ENCODE measurements at regions not wholly inside any gene's neighbourhood (a gene's known extent, or its start where the extent isn't known, plus 50 kb on each side); places are given as distances from the start of the nearest gene placed in this dataset.
"Not testable (repeated sequence)": the region's sequence is repeated elsewhere in the genome, so short reads cannot be mapped to it uniquely, and the experiment has no call there.

DNA sequence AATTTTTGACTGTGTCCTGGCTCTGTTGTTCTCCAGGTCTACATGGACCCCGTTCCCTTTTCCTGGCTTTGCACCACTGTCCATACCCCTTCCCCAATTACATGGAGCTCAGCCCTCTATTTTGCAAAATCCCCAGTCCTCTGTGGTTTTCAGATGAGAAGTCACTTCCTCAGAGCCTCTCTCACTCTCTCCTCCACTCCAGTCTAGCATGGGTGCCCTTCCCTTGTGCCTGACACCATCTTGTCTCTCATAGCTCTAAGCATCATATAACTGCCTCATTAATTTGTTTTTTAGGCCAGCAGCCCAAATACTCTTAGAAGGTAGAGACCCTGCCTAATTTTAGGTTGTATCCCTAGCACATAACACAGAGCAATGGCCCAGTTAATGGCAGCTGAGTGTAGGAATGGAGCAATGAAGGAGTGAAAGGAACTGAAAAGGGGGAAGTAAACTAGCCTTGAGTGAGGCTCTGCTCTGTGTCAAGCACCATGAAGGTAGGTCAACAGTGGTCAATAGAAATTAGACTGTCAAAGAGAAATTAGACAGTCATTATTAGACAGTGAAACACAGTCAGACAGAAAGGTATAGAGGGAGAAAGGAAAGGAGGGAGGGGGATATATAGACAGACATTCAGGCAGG lies 97.7 kb downstream of the ARHGAP11B start:
- not testable (repeated sequence) for H3K4me3 ChIP-seq (ENCODE audit: insufficient read depth, low read depth, low read length); H3K4me3 Mint-ChIP-seq (ENCODE audit: unreplicated experiment); FAIRE-seq; H2AFZ ChIP-seq (ENCODE audit: low read depth, low read length); H3K79me2 ChIP-seq (ENCODE audit: insufficient read depth, low read length); H3K36me3 Mint-ChIP-seq (ENCODE audit: low read depth, unreplicated experiment); H3K27ac ChIP-seq (ENCODE audit: low read depth, low read length); H3K27ac Mint-ChIP-seq (ENCODE audit: unreplicated experiment); H3K9ac ChIP-seq (ENCODE audit: low read length); H4K20me1 ChIP-seq (ENCODE audit: insufficient read depth, low read length); H3K4me1 ChIP-seq (ENCODE audit: insufficient read depth, low read length); H3K4me2 ChIP-seq (ENCODE audit: low read length); DNase-seq (ENCODE audit: low read depth); H3K27me3 ChIP-seq (ENCODE audit: insufficient read depth, low read length); H3K9me3 Mint-ChIP-seq (ENCODE audit: unreplicated experiment); H3K36me3 ChIP-seq (ENCODE audit: insufficient read depth, low read length); H3K27me3 Mint-ChIP-seq (ENCODE audit: low read depth, unreplicated experiment); H3K9me3 ChIP-seq (ENCODE audit: insufficient read depth, low read depth, low read length); H3K4me1 Mint-ChIP-seq (ENCODE audit: low read depth, unreplicated experiment)

DNA sequence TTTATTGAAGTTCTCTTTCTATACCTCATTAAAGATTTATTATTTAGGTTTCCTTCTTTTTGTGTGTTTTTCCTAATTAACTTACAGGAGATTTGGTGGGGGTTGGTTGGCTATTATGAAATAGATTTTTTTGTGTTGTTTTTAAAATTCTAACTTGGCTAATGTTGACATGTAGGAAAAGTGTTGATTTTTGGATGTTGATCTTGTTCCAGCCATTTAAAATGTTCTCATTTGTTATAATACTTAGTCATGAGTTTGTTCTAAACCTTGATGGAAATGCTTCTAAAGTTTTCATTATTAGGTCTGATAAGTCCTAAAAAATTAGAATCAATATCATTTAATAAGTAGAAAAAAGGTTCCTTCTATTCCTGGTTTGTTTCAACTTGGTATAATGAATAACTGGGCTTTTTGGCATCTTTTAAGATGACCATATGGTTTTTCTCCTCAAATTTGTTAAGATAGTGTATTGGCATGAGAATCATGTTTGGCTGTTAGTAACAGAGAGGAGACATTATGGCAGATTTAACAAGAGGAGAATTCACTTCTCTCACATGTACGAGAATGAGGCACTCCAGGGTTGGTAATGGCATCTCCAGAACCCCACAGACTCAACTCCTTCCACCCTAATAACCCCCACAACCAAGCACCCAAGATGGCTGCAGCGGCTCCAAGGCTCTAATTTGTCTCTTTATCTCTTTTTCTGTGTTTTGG lies 104.1 kb downstream of the ARHGAP11B start:
- not testable (repeated sequence) for H3K9ac ChIP-seq (ENCODE audit: low read length); H3K36me3 ChIP-seq (ENCODE audit: insufficient read depth, low read length); H3K4me3 ChIP-seq (ENCODE audit: insufficient read depth, low read depth, low read length); H3K27me3 Mint-ChIP-seq (ENCODE audit: low read depth, unreplicated experiment); H4K20me1 ChIP-seq (ENCODE audit: insufficient read depth, low read length); H3K4me1 ChIP-seq (ENCODE audit: insufficient read depth, low read length); H3K9me3 ChIP-seq (ENCODE audit: insufficient read depth, low read depth, low read length); H3K9me3 Mint-ChIP-seq (ENCODE audit: unreplicated experiment); H3K27ac ChIP-seq (ENCODE audit: low read depth, low read length); H3K4me2 ChIP-seq (ENCODE audit: low read length); H3K27ac Mint-ChIP-seq (ENCODE audit: unreplicated experiment); H2AFZ ChIP-seq (ENCODE audit: low read depth, low read length); H3K36me3 Mint-ChIP-seq (ENCODE audit: low read depth, unreplicated experiment); FAIRE-seq; H3K79me2 ChIP-seq (ENCODE audit: insufficient read depth, low read length); DNase-seq (ENCODE audit: low read depth); H3K4me3 Mint-ChIP-seq (ENCODE audit: unreplicated experiment); H3K4me1 Mint-ChIP-seq (ENCODE audit: low read depth, unreplicated experiment); H3K27me3 ChIP-seq (ENCODE audit: insufficient read depth, low read length)

DNA sequence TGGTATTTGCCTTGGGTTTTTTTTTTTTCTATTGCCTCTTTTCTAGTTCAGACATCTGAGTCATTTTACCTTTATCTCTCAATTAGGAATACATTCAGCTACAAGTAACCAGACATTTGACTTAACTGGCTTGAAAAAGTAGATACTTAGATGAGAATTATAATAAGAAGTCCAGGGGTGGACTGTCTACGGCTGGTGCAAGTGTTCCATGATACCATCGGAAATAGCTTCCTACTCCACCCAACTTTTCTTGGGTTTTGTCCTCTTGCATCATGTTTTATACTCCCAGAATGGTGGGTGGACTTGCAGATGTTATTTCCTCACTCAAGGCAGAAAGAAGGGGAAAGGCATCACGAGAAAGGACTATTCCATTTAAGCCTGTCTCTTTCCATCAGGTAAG lies 104.7 kb downstream of the ARHGAP11B start:
- H3K4me3 Mint-ChIP-seq (ENCODE audit: unreplicated experiment); FAIRE-seq; H3K4me3 ChIP-seq (ENCODE audit: insufficient read depth, low read depth, low read length); H3K4me1 Mint-ChIP-seq (ENCODE audit: low read depth, unreplicated experiment); H3K9me3 Mint-ChIP-seq (ENCODE audit: unreplicated experiment); H4K20me1 ChIP-seq (ENCODE audit: insufficient read depth, low read length); H3K27me3 ChIP-seq (ENCODE audit: insufficient read depth, low read length); H3K79me2 ChIP-seq (ENCODE audit: insufficient read depth, low read length); H3K27ac ChIP-seq (ENCODE audit: low read depth, low read length); H3K27me3 Mint-ChIP-seq (ENCODE audit: low read depth, unreplicated experiment); DNase-seq (ENCODE audit: low read depth); H2AFZ ChIP-seq (ENCODE audit: low read depth, low read length); H3K36me3 Mint-ChIP-seq (ENCODE audit: low read depth, unreplicated experiment); H3K9me3 ChIP-seq (ENCODE audit: insufficient read depth, low read depth, low read length); H3K4me1 ChIP-seq (ENCODE audit: insufficient read depth, low read length); H3K36me3 ChIP-seq (ENCODE audit: insufficient read depth, low read length); H3K9ac ChIP-seq (ENCODE audit: low read length); H3K27ac Mint-ChIP-seq (ENCODE audit: unreplicated experiment); H3K4me2 ChIP-seq (ENCODE audit: low read length): not testable (repeated sequence)

DNA sequence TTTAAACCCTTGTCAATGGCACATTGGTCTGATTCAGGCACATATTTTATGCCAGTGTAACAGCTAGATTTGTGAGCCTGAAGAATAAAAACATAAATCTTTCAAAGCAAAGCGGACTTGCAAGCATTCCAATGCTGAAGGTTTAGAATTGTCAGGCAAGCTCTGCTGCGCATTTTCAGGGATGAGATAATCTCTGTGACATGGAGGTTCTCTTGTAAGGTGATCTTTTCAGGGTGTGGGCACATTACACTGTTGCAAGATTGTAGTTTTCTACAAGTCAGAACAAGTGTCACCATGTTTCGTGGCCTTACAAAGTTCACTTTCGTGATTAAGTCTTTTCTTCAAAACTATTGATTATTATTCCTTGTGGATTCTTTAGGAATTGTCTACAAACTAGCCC lies 106.2 kb downstream of the ARHGAP11B start:
- H3K4me1 Mint-ChIP-seq (ENCODE audit: low read depth, unreplicated experiment); H3K4me1 ChIP-seq (ENCODE audit: insufficient read depth, low read length); H3K4me2 ChIP-seq (ENCODE audit: low read length); H3K9me3 Mint-ChIP-seq (ENCODE audit: unreplicated experiment); H3K9me3 ChIP-seq (ENCODE audit: insufficient read depth, low read depth, low read length); H3K27ac ChIP-seq (ENCODE audit: low read depth, low read length); H3K27ac Mint-ChIP-seq (ENCODE audit: unreplicated experiment); H2AFZ ChIP-seq (ENCODE audit: low read depth, low read length); H3K36me3 Mint-ChIP-seq (ENCODE audit: low read depth, unreplicated experiment); H3K4me3 Mint-ChIP-seq (ENCODE audit: unreplicated experiment); FAIRE-seq; H3K9ac ChIP-seq (ENCODE audit: low read length); H3K27me3 Mint-ChIP-seq (ENCODE audit: low read depth, unreplicated experiment); H3K27me3 ChIP-seq (ENCODE audit: insufficient read depth, low read length); H3K79me2 ChIP-seq (ENCODE audit: insufficient read depth, low read length); H3K36me3 ChIP-seq (ENCODE audit: insufficient read depth, low read length); H4K20me1 ChIP-seq (ENCODE audit: insufficient read depth, low read length); H3K4me3 ChIP-seq (ENCODE audit: insufficient read depth, low read depth, low read length); DNase-seq (ENCODE audit: low read depth): not testable (repeated sequence)

DNA sequence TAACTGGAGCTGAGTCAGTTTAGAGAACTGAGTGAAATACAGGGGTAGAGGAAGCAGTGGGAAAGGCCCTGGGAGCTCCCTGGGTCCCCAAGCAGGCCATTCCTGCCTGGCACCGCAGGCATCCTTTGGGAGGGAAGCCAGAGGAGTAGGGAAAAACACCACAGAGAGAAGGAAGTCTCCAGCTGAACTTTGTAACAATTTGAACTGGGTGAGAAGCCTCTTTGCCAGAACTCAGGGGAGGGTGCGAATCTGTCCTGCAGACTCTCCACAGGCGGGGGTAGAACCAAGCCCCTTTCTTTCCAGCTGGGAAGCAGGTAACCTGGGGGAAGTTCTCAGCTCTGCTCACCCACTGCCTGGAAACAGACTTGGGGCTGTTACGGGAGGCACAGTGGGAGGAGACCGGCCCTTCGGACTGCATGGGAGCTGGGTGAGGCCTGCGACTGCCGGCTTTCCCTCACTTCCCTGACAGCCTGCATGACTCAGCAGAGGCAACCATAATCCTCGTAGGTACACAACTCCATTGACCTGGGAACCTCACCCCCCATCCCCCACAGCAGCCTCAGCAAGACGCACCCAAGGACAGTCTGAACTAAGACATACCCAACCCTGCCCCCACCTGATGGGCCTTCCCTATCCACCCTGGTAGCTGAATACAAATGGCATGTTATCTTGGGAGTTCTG lies 110.1 kb downstream of the ARHGAP11B start:
- not testable (repeated sequence) for H3K27ac ChIP-seq (ENCODE audit: low read depth, low read length); H3K4me3 Mint-ChIP-seq (ENCODE audit: unreplicated experiment); H3K36me3 ChIP-seq (ENCODE audit: insufficient read depth, low read length); H3K4me1 ChIP-seq (ENCODE audit: insufficient read depth, low read length); H2AFZ ChIP-seq (ENCODE audit: low read depth, low read length); H3K27me3 ChIP-seq (ENCODE audit: insufficient read depth, low read length); H3K4me1 Mint-ChIP-seq (ENCODE audit: low read depth, unreplicated experiment); H3K27me3 Mint-ChIP-seq (ENCODE audit: low read depth, unreplicated experiment); H3K4me3 ChIP-seq (ENCODE audit: insufficient read depth, low read depth, low read length); H3K79me2 ChIP-seq (ENCODE audit: insufficient read depth, low read length); DNase-seq (ENCODE audit: low read depth); H3K9me3 ChIP-seq (ENCODE audit: insufficient read depth, low read depth, low read length); H3K9ac ChIP-seq (ENCODE audit: low read length); H3K27ac Mint-ChIP-seq (ENCODE audit: unreplicated experiment); H3K4me2 ChIP-seq (ENCODE audit: low read length); H3K9me3 Mint-ChIP-seq (ENCODE audit: unreplicated experiment); FAIRE-seq; H4K20me1 ChIP-seq (ENCODE audit: insufficient read depth, low read length); H3K36me3 Mint-ChIP-seq (ENCODE audit: low read depth, unreplicated experiment)

DNA sequence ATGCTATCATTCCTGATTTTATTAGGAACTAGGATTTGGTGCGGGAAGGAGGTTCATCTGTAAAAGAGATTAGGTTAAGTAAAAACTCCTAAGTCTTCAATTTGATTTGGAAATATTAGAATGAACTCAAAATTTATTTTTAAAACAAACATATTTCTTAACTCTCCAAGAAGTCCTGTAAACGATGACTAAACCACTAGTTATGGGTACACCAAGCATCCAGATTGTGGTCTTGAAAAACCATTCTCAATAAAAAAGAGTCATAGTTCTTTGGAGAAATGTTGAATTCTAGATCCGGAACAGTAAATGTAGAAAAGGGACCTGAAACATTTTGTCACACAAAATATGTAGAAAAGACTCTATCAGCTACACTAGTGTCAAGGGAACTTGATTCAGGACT lies 116.9 kb downstream of the ARHGAP11B start:
- not testable (repeated sequence) for H3K27ac ChIP-seq (ENCODE audit: low read depth, low read length); H3K9me3 Mint-ChIP-seq (ENCODE audit: unreplicated experiment); H3K36me3 Mint-ChIP-seq (ENCODE audit: low read depth, unreplicated experiment); H4K20me1 ChIP-seq (ENCODE audit: insufficient read depth, low read length); H3K4me3 Mint-ChIP-seq (ENCODE audit: unreplicated experiment); H3K36me3 ChIP-seq (ENCODE audit: insufficient read depth, low read length); H3K9ac ChIP-seq (ENCODE audit: low read length); H3K4me1 ChIP-seq (ENCODE audit: insufficient read depth, low read length); H3K4me2 ChIP-seq (ENCODE audit: low read length); H3K27ac Mint-ChIP-seq (ENCODE audit: unreplicated experiment); H3K27me3 ChIP-seq (ENCODE audit: insufficient read depth, low read length); H3K4me1 Mint-ChIP-seq (ENCODE audit: low read depth, unreplicated experiment); H2AFZ ChIP-seq (ENCODE audit: low read depth, low read length); H3K4me3 ChIP-seq (ENCODE audit: insufficient read depth, low read depth, low read length); H3K9me3 ChIP-seq (ENCODE audit: insufficient read depth, low read depth, low read length); H3K27me3 Mint-ChIP-seq (ENCODE audit: low read depth, unreplicated experiment); H3K79me2 ChIP-seq (ENCODE audit: insufficient read depth, low read length)
- DNase-seq (ENCODE audit: low read depth) (peak; percentile 7), FAIRE-seq (peak; percentile 17)
